Muscle layer of duodenum (tissue), 2 donors: ENCODE measurements at regions not wholly inside any gene's neighbourhood (a gene's known extent, or its start where the extent isn't known, plus 50 kb on each side); places are given as distances from the start of the nearest gene placed in this dataset.

Experiments
- H3K27ac ChIP-seq: one replicate; pipeline ENCODE4 v1.7.0; 2013; ENCODE audit warnings: mild to moderate bottlenecking, low read length
- H3K27me3 ChIP-seq: one replicate; pipeline ENCODE4 v1.7.0; 2013; ENCODE audit warnings: low read depth, mild to moderate bottlenecking, control low read depth, low read length
- H3K36me3 ChIP-seq, 2 donors: one replicate each; pipeline ENCODE4 v1.7.0; 2013; ENCODE audit warnings: low read length in 2 of 2, control low read depth in 1 of 2, mild to moderate bottlenecking in 1 of 2; ENCODE audit not compliant: insufficient read depth in 2 of 2, control insufficient read depth in 1 of 2
- H3K4me1 ChIP-seq, 2 donors: one replicate each; pipeline ENCODE4 v1.7.0; 2013; ENCODE audit warnings: low read length in 2 of 2, mild to moderate bottlenecking in 2 of 2, control low read depth in 1 of 2, moderate library complexity in 1 of 2; ENCODE audit not compliant: insufficient read depth in 2 of 2, control insufficient read depth in 1 of 2
- H3K4me3 ChIP-seq, 2 donors: one replicate each; pipeline ENCODE4 v1.7.0; 2013; ENCODE audit warnings: low read length in 2 of 2, low read depth in 1 of 2, mild to moderate bottlenecking in 1 of 2
- H3K9me3 ChIP-seq, 2 donors: one replicate each; pipeline ENCODE4 v1.7.0; 2013; ENCODE audit warnings: low read length in 2 of 2, control low read depth in 1 of 2, mild to moderate bottlenecking in 1 of 2; ENCODE audit not compliant: control insufficient read depth in 1 of 2
- donor health status: healthy.

DNA sequence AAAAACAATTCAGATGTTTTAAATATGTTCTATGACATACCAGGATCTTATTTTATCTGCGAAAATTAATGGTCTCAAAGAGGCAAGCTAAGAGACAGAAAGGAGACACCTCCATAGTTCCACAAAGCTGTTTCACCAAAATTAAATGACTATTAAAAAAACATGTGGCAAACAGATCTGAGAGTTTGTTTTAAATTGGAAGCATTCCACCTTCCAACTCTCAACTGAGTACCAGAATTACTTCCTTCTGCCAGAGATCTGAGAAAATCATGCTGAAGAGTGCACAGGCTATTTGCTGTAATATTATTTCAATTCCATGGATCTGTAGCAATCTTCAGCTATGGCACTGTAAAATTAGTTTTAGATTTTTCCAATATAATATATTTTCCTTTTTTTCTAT lies 669.5 kb upstream of the MARCKS start:
- H3K9me3 ChIP-seq = no peaks in the 10 kb centered on the region
- no peak overlapping the region for H3K4me3 ChIP-seq
- H3K36me3 ChIP-seq = no peaks in the 10 kb centered on the region
- no peaks in the 10 kb centered on the region for H3K27me3 ChIP-seq
- H3K27ac ChIP-seq = no peak overlapping the region
- no peaks in the 10 kb centered on the region for H3K4me1 ChIP-seq

DNA sequence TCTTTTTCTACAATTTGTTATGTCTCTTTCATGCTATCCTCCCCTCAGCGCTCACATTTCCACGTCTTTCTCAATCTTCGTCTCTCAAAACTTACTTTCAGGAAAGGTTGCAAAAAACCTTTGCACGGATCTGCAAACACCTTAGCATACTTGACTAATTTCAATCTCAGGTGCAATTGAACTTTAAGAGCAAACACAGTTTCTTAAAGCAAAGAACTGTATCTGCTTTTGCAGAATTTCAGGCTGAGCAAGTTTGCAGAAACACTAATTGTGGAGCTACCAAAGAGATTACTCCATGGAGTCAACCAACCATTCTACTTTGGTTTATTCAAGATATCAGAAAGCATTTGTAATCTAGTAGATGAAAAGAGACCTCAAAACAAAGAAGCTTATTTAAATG lies 668.2 kb upstream of the MARCKS start:
- no peak overlapping the region for H3K27ac ChIP-seq
- H3K9me3 ChIP-seq = no peaks in the 10 kb centered on the region
- no peaks in the 10 kb centered on the region for H3K4me1 ChIP-seq
- no peak overlapping the region for H3K4me3 ChIP-seq
- H3K36me3 ChIP-seq = no peaks in the 10 kb centered on the region
- no peaks in the 10 kb centered on the region for H3K27me3 ChIP-seq

DNA sequence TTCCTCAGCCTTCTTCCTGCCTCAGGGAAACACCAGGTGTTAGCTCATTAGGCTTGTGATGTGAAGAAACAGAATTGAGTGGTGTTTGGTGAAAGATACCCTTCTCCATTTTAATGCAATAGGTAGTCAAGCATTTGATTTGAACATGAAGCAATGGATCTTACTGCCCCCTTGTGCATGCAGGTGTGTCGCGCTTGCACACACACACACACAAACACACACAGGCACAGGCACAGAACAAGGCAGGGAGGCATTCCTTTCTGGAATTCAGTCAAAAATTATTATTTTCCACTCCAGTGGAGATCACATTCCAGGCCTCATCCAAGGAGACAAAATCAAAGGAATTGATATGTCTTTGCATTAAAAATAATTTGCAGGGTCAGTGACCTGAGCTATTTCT lies 667.0 kb upstream of the MARCKS start:
- H3K9me3 ChIP-seq = no peaks in the 10 kb centered on the region
- H3K27me3 ChIP-seq = no peaks in the 10 kb centered on the region
- H3K36me3 ChIP-seq = no peaks in the 10 kb centered on the region
- no peaks in the 10 kb centered on the region for H3K4me1 ChIP-seq
- H3K4me3 ChIP-seq = no peak overlapping the region
- no peak overlapping the region for H3K27ac ChIP-seq

DNA sequence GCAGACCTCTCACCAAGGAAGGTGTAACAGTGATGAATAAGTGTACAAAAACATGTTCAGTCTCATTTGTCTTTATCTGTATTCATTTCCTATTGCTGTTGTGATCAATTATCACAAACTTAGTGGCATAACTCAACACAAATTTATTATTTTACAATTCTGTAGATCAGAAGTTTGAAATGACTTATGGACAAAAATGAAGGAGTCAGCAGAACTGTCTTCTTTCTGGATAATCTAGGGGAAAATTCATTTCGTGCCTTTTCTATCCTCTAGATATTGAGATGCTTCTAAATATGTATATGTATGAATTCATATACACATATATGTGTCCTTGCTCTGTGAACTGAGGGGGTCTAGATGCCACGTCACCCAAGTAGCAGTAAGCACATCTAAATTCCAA lies 663.1 kb upstream of the MARCKS start:
- no peaks in the 10 kb centered on the region for H3K36me3 ChIP-seq
- H3K27me3 ChIP-seq = no peaks in the 10 kb centered on the region
- no peaks in the 10 kb centered on the region for H3K9me3 ChIP-seq
- no peak overlapping the region for H3K4me3 ChIP-seq
- no peak overlapping the region for H3K27ac ChIP-seq
- no peaks in the 10 kb centered on the region for H3K4me1 ChIP-seq

DNA sequence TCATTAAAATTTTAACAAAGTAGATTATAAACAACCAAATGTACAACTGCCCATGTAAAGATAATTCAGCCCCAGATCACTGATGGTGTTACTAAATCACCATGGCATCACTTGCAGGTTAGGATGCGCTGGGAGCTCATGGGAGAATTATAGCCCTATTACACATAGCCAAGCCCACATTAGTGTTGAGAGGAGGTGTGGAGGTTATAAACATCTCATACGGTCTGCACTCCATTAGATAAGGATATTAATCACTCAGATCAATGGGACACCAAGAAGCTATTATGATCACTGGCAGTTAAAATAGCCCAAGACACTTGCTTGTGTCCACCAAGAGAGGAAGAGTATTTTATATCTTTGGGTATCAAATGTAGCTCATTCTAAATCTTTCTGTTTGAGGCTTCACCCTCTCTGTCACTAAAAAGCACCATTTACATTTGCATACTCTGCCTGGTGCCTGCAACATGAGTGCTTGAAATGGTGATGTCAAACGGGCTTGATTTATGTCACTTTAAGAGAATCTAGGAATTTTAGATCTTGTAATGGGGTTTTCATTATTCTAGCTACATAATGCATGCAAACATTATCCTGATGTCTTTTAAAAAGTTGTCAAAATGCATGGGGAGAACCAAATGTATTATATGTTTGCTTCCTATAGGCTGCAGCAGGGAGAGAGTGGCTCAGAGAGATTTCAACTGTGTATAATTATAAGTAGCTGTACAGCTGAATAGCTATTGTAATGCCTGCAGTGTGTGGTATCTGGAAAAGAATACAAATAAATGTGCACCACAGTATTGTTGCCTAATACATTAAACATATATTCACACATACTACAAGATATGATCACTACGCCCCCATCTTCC lies 654.1 kb upstream of the MARCKS start:
- H3K27ac ChIP-seq = no peak overlapping the region
- no peaks in the 10 kb centered on the region for H3K27me3 ChIP-seq
- H3K4me3 ChIP-seq = no peak overlapping the region
- H3K4me1 ChIP-seq = no peaks in the 10 kb centered on the region
- no peaks in the 10 kb centered on the region for H3K36me3 ChIP-seq
- no peaks in the 10 kb centered on the region for H3K9me3 ChIP-seq

DNA sequence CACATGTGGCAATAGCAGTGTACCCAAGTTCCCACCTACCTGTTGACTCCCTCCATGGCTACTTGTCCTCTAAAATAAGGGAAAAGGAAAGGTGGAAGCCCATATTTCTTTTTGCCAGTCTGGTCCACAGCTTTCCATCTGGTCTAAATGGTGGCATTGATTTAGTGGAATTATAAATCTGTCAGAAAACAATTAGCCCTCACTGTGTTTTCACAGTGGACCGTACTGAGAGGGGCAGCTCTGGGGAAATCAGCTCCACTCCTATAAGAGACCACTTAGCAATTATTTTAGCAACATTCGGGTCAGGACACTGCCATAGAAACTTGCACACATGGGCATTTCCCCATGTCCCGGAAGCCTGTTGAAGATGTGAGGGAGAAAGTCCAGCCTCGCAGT lies 653.4 kb upstream of the MARCKS start:
- H3K27ac ChIP-seq = no peak overlapping the region
- no peaks in the 10 kb centered on the region for H3K27me3 ChIP-seq
- H3K4me3 ChIP-seq = no peak overlapping the region
- no peaks in the 10 kb centered on the region for H3K9me3 ChIP-seq
- H3K36me3 ChIP-seq = no peaks in the 10 kb centered on the region
- no peaks in the 10 kb centered on the region for H3K4me1 ChIP-seq

DNA sequence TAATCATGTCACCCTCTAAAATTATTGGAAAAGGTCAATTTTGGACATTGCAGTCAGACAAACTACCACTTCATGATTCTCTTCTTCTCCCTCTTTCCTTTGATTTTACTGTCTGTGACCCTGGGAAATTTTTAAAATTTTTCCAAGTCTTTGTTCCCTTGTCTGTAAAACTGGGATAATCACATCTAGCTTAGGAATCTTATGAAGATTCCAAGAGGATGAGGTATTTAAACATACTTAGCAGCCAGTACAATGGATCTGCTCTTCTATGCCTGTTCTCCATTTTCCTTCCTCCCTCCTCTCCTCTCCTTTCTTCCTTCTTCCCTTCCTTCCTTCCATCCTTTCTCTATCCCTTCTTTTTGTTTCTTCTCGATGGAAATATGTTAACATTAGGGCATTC lies 651.6 kb upstream of the MARCKS start:
- Histone ChIP-seq H3K36me3 (no peaks in the 10 kb centered on the region), H3K27ac (no peak overlapping the region), H3K27me3 (no peaks in the 10 kb centered on the region)

DNA sequence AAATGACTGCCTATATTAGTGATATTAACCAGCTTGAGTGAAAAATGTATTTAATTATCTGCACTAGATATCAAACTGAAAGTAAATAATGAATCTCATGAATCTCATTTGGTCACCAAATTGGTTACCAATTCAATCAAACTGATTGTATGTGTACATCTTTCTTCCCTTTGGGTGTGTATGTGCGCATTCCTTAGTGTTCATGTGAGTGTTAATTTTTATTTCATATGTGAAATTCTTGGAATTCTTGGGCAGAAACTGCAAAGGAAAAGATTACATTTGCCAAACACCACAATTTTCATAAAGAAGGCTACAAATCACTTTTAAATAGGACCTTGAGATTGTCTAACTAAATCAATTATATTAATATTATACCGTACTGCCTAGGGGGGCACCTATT lies 648.4 kb upstream of the MARCKS start:
- Histone ChIP-seq H3K4me3 (no peak overlapping the region), H3K27me3 (no peaks in the 10 kb centered on the region)

More for the DNA sequence above, 651.6 kb upstream of the MARCKS start:
- Histone ChIP-seq H3K4me3 (no peak overlapping the region), H3K9me3 (no peaks in the 10 kb centered on the region), H3K4me1 (no peaks in the 10 kb centered on the region)

DNA sequence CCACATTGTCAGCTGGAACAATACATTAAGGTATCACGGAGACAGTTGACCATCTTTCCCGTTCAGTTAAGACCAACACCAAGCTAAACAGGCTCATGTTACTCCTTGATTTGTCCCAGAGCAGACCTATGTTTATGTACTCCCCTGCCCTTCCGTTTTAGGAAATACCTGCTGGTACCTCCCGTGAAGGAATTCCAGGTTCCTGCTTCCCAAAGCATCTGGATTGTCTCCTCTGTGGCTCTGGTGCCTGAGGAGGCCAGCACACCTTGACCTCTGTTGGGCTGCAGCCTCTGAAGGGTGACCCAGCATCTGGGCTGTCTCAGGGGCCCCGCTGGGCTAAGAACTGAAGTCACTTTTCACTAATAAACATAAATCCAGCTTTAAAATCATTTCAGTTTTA lies 647.8 kb upstream of the MARCKS start:
- no peak overlapping the region for H3K27ac ChIP-seq
- no peaks in the 10 kb centered on the region for H3K4me1 ChIP-seq
- no peaks in the 10 kb centered on the region for H3K9me3 ChIP-seq
- H3K4me3 ChIP-seq = no peak overlapping the region
- no peaks in the 10 kb centered on the region for H3K36me3 ChIP-seq
- no peaks in the 10 kb centered on the region for H3K27me3 ChIP-seq

More for the DNA sequence above, 648.4 kb upstream of the MARCKS start:
- H3K27ac ChIP-seq = no peak overlapping the region
- H3K36me3 ChIP-seq = no peaks in the 10 kb centered on the region
- no peaks in the 10 kb centered on the region for H3K4me1 ChIP-seq
- no peaks in the 10 kb centered on the region for H3K9me3 ChIP-seq

DNA sequence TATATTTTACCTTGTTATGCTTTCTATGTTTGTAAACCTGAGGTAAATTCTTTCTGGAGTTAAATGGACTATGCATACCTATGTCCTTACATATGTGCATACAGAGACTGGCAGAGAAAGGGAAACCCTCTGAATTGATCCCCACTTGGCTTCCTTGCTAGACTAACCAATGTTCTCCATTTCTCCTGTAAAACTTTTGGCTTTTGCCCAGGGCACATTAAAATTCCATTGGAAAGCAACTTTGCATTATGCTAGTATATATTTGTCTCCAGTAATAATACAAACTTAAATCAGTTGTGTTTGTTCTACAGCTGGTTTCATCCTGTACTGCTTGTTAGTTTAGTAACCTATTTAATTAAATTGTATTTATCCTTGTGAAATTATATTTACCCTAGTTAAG lies 646.0 kb upstream of the MARCKS start:
- Histone ChIP-seq H3K4me3 (no peak overlapping the region), H3K27ac (no peak overlapping the region), H3K4me1 (no peaks in the 10 kb centered on the region), H3K36me3 (no peaks in the 10 kb centered on the region), H3K27me3 (no peaks in the 10 kb centered on the region), H3K9me3 (no peaks in the 10 kb centered on the region)

DNA sequence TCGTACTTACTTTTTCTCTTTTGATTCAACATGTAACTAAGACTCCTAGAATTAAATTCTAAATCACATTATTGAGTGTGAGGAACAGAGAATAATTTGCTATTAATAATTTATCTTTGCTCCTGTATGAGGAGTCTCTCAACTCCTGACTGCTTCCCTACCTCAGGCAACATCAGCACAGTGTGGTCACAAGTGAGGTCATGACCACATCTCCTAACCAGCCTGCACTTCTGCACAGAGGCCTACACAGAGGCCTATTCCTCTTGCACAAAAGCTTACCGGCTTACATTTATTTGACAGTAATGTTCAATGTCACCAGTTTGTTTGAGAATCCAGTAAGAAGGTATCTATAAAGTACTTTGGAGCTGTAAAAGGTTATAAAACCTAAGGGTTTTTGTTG lies 637.4 kb upstream of the MARCKS start:
- Histone ChIP-seq H3K27me3 (no peaks in the 10 kb centered on the region), H3K4me1 (no peaks in the 10 kb centered on the region), H3K4me3 (no peak overlapping the region), H3K27ac (no peak overlapping the region), H3K9me3 (no peaks in the 10 kb centered on the region), H3K36me3 (no peaks in the 10 kb centered on the region)

DNA sequence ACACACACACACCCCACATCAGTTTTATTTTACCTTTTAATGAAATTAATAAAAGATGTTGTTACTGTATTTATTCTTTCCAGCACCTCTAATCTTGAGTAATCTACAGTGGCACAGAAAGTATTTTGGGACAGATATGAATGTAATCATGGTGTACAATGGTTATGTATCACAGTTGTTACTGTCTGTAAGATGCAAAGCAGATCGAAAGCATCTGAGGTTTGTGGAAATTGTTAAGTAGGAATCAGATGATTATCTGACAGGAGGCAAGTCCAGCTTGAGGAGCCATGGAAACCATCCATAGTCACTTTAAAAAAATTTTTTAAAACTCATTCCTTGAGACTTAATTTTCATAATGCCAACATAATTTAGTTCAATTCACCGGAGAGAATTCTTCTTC lies 636.3 kb upstream of the MARCKS start:
- H3K36me3 ChIP-seq = no peaks in the 10 kb centered on the region
- no peaks in the 10 kb centered on the region for H3K9me3 ChIP-seq
- H3K4me3 ChIP-seq = no peak overlapping the region

More for the DNA sequence above, 636.3 kb upstream of the MARCKS start:
- Histone ChIP-seq H3K27ac (no peak overlapping the region), H3K4me1 (no peaks in the 10 kb centered on the region), H3K27me3 (no peaks in the 10 kb centered on the region)
